A673 (cell line): ENCODE measurements at regions not wholly inside any gene's neighbourhood (a gene's known extent, or its start where the extent isn't known, plus 50 kb on each side); places are given as distances from the start of the nearest gene placed in this dataset.

ENCODE experiments used
- BruUV-seq: library from RNA; stranded (reverse); fragments of 400-500 nt; replicated peaks from 2 replicates; lab custom pipeline; 2021; lab: Mats Ljungman, UMichigan
- CTCF ChIA-PET: fragments of 300-600 bp; sonication (Branson Sonifier 250); formaldehyde crosslinking; loops from one replicate; lab custom pipeline; 2022; ENCODE audit warnings: antibody characterized with exemption; lab: Charles Lee
- POLR2A ChIA-PET: fragments of 300-600 bp; sonication (Branson Sonifier 250); formaldehyde crosslinking; loops from one replicate; lab custom pipeline; 2022; ENCODE audit warnings: antibody characterized with exemption; ENCODE audit not compliant: low non-redundant PET; lab: Charles Lee
- DNase-seq: peaks from one replicate; pipeline ENCODE4 v3.0.0-alpha.2; 2015; ENCODE audit warnings: low spot score
- H3K27ac ChIP-seq: fragments of 200-600 bp; sonication (generic); 2 replicates; pipeline ENCODE4 v1.5.1; 2016; ENCODE audit warnings: mixed run types, low read depth, mild to moderate bottlenecking, mixed read lengths, antibody characterized with exemption, low read length; ENCODE audit not compliant: poor library complexity, severe bottlenecking
- H3K27me3 ChIP-seq: fragments of 200-600 bp; sonication (generic); replicated peaks from 2 replicates; pipeline ENCODE4 v1.6.1; 2017; ENCODE audit warnings: mixed run types, low read depth, mild to moderate bottlenecking, mixed read lengths, antibody characterized with exemption, low read length; ENCODE audit not compliant: insufficient read depth, poor library complexity
- H3K36me3 ChIP-seq: fragments of 200-600 bp; sonication (generic); 2 replicates; pipeline ENCODE4 v1.6.1; 2016; ENCODE audit warnings: mixed run types, mild to moderate bottlenecking, mixed read lengths, antibody characterized with exemption, low read length; ENCODE audit not compliant: insufficient read depth, poor library complexity, severe bottlenecking
- H3K4me1 ChIP-seq: fragments of 200-600 bp; sonication (generic); 2 replicates; pipeline ENCODE4 v1.6.1; 2017; ENCODE audit warnings: mixed run types, mild to moderate bottlenecking, mixed read lengths, antibody characterized with exemption, low read length; ENCODE audit not compliant: insufficient read depth, poor library complexity, severe bottlenecking
- H3K4me3 ChIP-seq: fragments of 200-600 bp; sonication (generic); 2 replicates; pipeline ENCODE4 v1.5.1; 2016; ENCODE audit warnings: low read depth, mixed run types, mild to moderate bottlenecking, mixed read lengths, low read length; ENCODE audit not compliant: poor library complexity, severe bottlenecking
- H3K9me3 ChIP-seq: fragments of 200-600 bp; sonication (generic); 2 replicates; pipeline ENCODE4 v1.6.1; 2016; ENCODE audit warnings: mixed run types, low read depth, mild to moderate bottlenecking, mixed read lengths, antibody characterized with exemption, low read length; ENCODE audit not compliant: poor library complexity, severe bottlenecking
- EZH2 ChIP-seq: fragments of 200-600 bp; sonication (generic); IDR thresholded peaks from 2 replicates; pipeline ENCODE4 v1.6.1; 2017; ENCODE audit warnings: borderline replicate concordance, low read depth, mild to moderate bottlenecking, mixed read lengths, antibody characterized with exemption, low read length; ENCODE audit not compliant: poor library complexity, severe bottlenecking
- intact Hi-C: fragments of 100-400 bp; cut with micrococcal nuclease; formaldehyde crosslinking; loops from one replicate; pipeline ENCODE4 v1.10.0; 2022; ENCODE audit not compliant: unreplicated experiment
- TF ChIP-seq, protein P1 (sequence below): fragments of 300-800, 200-600 bp; sonication (generic); conservative IDR thresholded peaks from 2 replicates; pipeline ENCODE4 v1.5.1; 2017; ENCODE audit warnings: low read depth, mild to moderate bottlenecking, antibody characterized with exemption, low read length, moderate library complexity, mixed read lengths

- Histone ChIP-seq H3K4me3 (no peak overlapping the region), H3K4me1 (no peaks in the 10 kb centered on the region), H3K27me3 (no peaks in the 10 kb centered on the region), H3K9me3 (no peaks in the 10 kb centered on the region), H3K36me3 (no peaks in the 10 kb centered on the region), H3K27ac (no peak overlapping the region)
- ChIA-PET POLR2A (no interaction called here), CTCF (no interaction called here)
- DNase-seq, result no peak
- intact Hi-C loops, result no loop called here
- TF ChIP-seq EZH2, result no peak
- TF ChIP-seq, protein P1, sequence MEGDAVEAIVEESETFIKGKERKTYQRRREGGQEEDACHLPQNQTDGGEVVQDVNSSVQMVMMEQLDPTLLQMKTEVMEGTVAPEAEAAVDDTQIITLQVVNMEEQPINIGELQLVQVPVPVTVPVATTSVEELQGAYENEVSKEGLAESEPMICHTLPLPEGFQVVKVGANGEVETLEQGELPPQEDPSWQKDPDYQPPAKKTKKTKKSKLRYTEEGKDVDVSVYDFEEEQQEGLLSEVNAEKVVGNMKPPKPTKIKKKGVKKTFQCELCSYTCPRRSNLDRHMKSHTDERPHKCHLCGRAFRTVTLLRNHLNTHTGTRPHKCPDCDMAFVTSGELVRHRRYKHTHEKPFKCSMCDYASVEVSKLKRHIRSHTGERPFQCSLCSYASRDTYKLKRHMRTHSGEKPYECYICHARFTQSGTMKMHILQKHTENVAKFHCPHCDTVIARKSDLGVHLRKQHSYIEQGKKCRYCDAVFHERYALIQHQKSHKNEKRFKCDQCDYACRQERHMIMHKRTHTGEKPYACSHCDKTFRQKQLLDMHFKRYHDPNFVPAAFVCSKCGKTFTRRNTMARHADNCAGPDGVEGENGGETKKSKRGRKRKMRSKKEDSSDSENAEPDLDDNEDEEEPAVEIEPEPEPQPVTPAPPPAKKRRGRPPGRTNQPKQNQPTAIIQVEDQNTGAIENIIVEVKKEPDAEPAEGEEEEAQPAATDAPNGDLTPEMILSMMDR, result no peak
- BruUV-seq, result no TSS peak
Measured at GRCh38 chr21:35948982-35949381, 111.3 kb downstream of the SETD4 start.

GRCh38 chr21:35945089-35945671, 115.1 kb downstream of the SETD4 start:
- BruUV-seq, result no TSS peak
- H3K36me3 ChIP-seq, result no peaks in the 10 kb centered on the region
- DNase-seq, result no peak
- H3K27me3 ChIP-seq, result no peaks in the 10 kb centered on the region
- H3K4me3 ChIP-seq, result no peak overlapping the region
- intact Hi-C loops, result no loop called here
- H3K4me1 ChIP-seq, result no peaks in the 10 kb centered on the region
- POLR2A ChIA-PET, result interaction anchor here (0.5 kb wide), 1 partner anchor 9 kb away, joined by 7 read pairs; no protein-coding TSS in a partner anchor
- H3K27ac ChIP-seq, result no peak overlapping the region
- CTCF ChIA-PET, result no interaction called here
- no peaks in the 10 kb centered on the region for H3K9me3 ChIP-seq
- no peak for TF ChIP-seq EZH2
- TF ChIP-seq, protein P1, result no peak

DNA sequence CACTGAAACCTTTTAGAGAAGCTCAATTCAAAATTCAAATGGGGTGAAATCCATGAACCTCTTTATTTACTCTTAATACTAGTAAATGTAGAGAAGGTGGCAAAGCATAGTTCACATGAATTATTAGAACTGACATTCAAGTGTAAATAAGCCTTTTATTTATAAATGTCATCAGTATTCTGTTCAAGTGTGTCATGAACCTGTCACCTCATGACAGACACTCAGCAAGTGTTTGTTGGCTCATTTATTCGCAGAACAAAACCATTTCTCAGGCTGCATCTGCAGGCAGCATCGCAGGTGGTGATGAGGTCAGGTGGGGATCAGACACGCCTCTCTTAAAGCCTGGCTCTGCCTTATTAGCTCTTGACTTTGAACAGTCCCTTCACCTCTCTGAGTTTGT, 116.6 kb downstream of the SETD4 start:
- intact Hi-C loops, result loop anchor here (5.0 kb wide), 1 partner anchor 84 kb away; no protein-coding TSS in a partner anchor
- no peaks in the 10 kb centered on the region for H3K4me1 ChIP-seq
- no peaks in the 10 kb centered on the region for H3K27me3 ChIP-seq
- TF ChIP-seq, protein P1, result no peak
- no peak for TF ChIP-seq EZH2
- POLR2A ChIA-PET, result no interaction called here
- no peak overlapping the region for H3K27ac ChIP-seq
- no peak for DNase-seq
- CTCF ChIA-PET, result no interaction called here
- H3K4me3 ChIP-seq, result no peak overlapping the region
- no TSS peak for BruUV-seq
- no peaks in the 10 kb centered on the region for H3K36me3 ChIP-seq
- H3K9me3 ChIP-seq, result no peaks in the 10 kb centered on the region
